GM21526 (cell line): ENCODE measurements at regions not wholly inside any gene's neighbourhood (a gene's known extent, or its start where the extent isn't known, plus 50 kb on each side); places are given as distances from the start of the nearest gene placed in this dataset.
"Not testable (repeated sequence)": the region's sequence is repeated elsewhere in the genome, so short reads cannot be mapped to it uniquely, and the experiment has no call there.

Experiments
- ATAC-seq: cut with Tn5 transposase; IDR thresholded peaks from one replicate; pipeline ENCODE4 v1.9.1; 2021; ENCODE audit warnings: moderate library complexity; ENCODE audit not compliant: unreplicated experiment, low FRiP score

GRCh38 chr1:121095014-121095413, 89.1 kb downstream of the FAM72B start:
- not testable (repeated sequence) for ATAC-seq

DNA sequence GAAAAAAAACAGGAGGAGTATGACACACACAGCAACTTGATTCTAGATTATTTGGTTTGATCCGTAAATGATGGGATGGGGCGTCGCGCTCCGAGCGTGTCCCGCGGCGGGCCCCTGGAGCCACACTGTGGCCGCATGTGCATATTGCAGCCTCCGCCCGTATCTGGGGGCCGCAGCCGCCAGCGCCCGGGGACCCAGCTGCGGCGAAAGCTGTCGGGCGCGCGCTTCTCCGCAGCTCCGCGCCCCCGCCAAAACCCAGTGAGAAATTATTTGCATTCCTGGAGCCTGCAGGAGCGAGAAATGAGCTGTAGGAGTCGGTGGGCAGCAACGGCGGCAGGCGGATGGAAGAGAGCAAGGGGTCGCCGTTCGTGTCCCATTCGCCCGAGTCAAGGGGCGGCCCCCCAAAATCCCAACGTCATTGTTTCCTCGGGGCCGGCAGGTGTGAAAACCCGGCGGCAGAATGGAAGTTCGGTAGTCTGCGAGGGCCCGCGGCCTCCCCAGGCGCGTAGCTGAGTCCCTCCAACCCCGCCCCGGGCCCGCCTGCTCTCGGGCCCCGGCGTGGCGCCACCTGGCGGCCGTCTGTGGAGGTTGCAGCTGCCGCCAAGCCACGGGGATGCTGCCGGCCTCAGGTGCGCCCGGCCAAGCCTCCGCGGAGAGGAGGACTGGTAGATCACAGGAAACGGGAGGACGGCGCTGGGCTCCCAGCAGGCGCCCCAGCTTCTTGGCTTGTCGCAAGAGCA, 86.8 kb downstream of the FAM72B start:
- peak; percentile 93 for ATAC-seq

GRCh38 chr1:121097867-121098215, 86.3 kb downstream of the FAM72B start:
- ATAC-seq: not testable (repeated sequence)

DNA sequence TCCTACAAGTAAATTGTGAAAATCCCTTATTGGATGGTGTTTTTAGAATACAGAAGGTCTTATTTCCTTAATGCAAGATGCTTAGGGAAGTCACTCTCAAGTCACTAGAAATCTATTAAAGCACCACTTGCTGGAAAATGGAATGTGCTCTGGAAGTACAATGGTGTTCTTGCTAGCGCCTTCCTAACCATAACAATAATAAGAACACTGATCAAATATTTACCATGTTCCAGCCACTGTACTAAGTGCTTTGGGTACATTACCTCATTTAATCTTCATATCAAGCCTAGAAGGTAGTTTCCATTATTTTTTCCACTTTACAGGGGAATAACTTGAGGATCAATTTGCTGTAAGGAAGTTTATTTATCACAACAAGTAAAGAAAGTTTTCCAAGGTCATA, 75.1 kb downstream of the FAM72B start:
- ATAC-seq: not testable (repeated sequence)

- ATAC-seq: not testable (repeated sequence)
Observed at GRCh38 chr1:121116522-121117297, 67.4 kb downstream of the FAM72B start.

- not testable (repeated sequence) for ATAC-seq
Observed at GRCh38 chr1:121117298-121117611, 66.9 kb downstream of the FAM72B start.

GRCh38 chr1:121117622-121118479, 66.3 kb downstream of the FAM72B start:
- not testable (repeated sequence) for ATAC-seq
